AG04450 (cell line): ENCODE measurements at regions not wholly inside any gene's neighbourhood (a gene's known extent, or its start where the extent isn't known, plus 50 kb on each side); places are given as distances from the start of the nearest gene placed in this dataset.

ENCODE experiments used
- CTCF ChIA-PET: fragments of 300-600, 350-600 bp; formaldehyde crosslinking; extraction: SDS; loops from one replicate; lab custom pipeline; 2022; ENCODE audit warnings: antibody characterized with exemption, inconsistent platforms; lab: Charles Lee
- POLR2A ChIA-PET: fragments of 350-600 bp; formaldehyde crosslinking; extraction: SDS; loops from one replicate; lab custom pipeline; 2021; ENCODE audit warnings: antibody characterized with exemption, inconsistent platforms; lab: Yijun Ruan, JAX
- DNase-seq: peaks from one replicate; pipeline ENCODE4 v3.0.0-alpha.2; 2011; ENCODE audit warnings: low read depth, low spot score
- H3K27ac ChIP-seq: one replicate; pipeline ENCODE4 v1.5.1; 2012; ENCODE audit warnings: low read depth, low read length, control low read depth
- H3K27me3 ChIP-seq: one replicate; pipeline ENCODE4 v1.6.0; 2012; ENCODE audit warnings: low read length; ENCODE audit not compliant: control insufficient read depth, insufficient read depth
- H3K4me3 ChIP-seq: 2 replicates; pipeline ENCODE4 v1.5.1; 2011; ENCODE audit warnings: mild to moderate bottlenecking, low read depth, low read length, control low read depth
- H3K9me3 ChIP-seq: 2 replicates; pipeline ENCODE4 v1.5.1; 2012; ENCODE audit warnings: low read length; ENCODE audit not compliant: control insufficient read depth, insufficient read depth
- TF ChIP-seq, protein P1 (sequence below): IDR thresholded peaks from 2 replicates; pipeline ENCODE4 v1.5.1; 2011; ENCODE audit warnings: low read depth, low read length, control low read depth, inconsistent platforms

DNA sequence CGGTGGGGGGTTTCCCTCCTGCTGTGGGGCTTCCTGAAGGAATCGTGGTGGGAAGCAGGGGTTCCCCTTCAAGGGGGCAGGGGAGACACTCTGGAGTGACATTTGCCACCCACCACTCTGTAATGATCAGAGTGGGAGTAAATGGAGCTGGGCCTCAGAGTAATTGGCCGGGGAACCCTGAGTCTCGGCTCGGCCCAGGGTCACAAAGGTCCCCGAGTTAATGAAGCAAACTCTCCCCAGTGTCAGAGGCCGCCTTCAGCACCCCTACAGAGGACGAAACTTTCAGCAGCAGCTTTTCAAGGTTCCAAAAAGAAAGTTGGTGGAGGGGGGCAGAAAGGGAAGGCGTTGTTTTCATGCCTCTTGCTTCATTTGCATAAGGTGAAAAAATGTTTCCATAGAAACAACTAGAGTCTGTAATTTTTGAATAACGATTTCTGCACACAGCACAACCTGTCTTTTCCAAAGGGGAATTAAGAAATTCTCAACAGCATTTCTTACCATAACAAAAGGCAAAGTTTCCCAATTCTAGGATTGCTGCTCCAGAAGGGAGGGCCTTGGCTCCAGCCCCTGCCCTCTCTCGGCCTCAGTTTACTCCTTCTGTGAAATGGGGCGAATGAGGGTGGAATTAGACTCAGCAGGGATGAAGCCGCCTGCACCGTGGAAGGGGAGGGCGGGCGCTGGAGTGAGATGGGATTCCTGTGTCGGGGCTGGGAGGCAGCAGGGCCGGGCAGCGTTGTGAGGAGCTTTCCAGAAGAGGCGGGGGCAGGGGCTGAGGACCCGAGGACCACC, 67.0 kb upstream of the BEGAIN start:
- no peak for DNase-seq
- Histone ChIP-seq H3K27me3 (peaks cover 30% of the 10 kb centered on the region), H3K27ac (no peak overlapping the region), H3K4me3 (no peak overlapping the region), H3K9me3 (no peaks in the 10 kb centered on the region)
- ChIA-PET POLR2A (no interaction called here), CTCF (interaction anchor here (1.0 to 5.2 kb wide), 7 partner anchors 7 to 269 kb away, joined by 3 to 49 read pairs (median 7); no protein-coding TSS in a partner anchor)
- TF ChIP-seq, protein P1, sequence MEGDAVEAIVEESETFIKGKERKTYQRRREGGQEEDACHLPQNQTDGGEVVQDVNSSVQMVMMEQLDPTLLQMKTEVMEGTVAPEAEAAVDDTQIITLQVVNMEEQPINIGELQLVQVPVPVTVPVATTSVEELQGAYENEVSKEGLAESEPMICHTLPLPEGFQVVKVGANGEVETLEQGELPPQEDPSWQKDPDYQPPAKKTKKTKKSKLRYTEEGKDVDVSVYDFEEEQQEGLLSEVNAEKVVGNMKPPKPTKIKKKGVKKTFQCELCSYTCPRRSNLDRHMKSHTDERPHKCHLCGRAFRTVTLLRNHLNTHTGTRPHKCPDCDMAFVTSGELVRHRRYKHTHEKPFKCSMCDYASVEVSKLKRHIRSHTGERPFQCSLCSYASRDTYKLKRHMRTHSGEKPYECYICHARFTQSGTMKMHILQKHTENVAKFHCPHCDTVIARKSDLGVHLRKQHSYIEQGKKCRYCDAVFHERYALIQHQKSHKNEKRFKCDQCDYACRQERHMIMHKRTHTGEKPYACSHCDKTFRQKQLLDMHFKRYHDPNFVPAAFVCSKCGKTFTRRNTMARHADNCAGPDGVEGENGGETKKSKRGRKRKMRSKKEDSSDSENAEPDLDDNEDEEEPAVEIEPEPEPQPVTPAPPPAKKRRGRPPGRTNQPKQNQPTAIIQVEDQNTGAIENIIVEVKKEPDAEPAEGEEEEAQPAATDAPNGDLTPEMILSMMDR, result no peak

DNA sequence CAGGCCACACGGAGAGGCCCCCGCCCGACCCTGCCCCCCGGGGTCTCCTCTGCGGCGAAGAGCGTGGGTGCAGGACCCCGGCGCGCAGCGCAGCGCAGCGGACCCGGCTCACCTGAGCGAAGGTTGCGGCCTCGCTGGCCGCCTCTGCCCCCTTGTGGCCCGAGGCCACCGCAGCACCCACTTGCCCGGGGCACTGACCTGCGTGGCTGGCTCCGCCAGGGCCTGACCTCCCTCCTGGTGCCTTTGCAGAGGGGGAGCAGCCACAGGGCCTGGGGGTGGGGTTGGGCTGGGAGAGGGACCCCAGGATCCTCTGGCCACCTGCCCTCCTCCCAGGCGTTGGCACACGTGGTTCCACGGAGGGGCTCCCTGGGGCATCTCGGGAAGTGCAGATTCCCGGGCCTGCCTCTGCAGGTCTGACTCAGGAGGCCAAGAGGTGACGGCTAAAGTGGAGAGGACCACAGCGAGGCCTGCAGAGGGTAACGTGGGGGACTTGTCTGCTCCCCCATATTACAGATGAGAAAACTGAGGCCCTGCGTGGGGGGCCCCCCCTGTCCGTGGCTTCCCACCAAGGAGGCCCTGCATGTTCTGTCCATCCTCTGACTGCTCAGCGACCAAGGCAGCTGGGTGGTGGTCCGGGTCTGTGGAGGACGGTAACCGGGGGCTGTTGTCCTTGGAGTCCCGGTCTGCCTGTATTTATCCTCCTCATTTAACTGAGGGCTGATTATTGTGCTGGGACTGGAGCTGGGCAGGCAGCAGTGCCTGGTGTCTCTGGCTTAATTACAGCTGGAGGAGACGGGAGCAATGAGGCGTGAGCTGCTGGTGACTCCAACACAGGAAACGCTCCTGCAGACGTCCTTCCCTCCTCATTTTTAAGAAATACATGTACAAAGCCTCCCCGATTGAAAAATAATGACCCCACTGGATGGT, 67.9 kb upstream of the BEGAIN start:
- CTCF ChIA-PET, result interaction anchor here (0.6 to 5.2 kb wide), 8 partner anchors 8 to 270 kb away, joined by 3 to 49 read pairs (median 6); no protein-coding TSS in a partner anchor
- Histone ChIP-seq H3K9me3 (no peaks in the 10 kb centered on the region; the same call in 1 of the 2 replicates), H3K27me3 (peaks cover 30% of the 10 kb centered on the region), H3K27ac (no peak overlapping the region), H3K4me3 (no peak overlapping the region)
- POLR2A ChIA-PET, result interaction anchor here (0.7 kb wide), 1 partner anchor 117 kb away, joined by 3 read pairs; no protein-coding TSS in a partner anchor
- DNase-seq, result no peak
- TF ChIP-seq, protein P1, result peak; percentile 50

DNA sequence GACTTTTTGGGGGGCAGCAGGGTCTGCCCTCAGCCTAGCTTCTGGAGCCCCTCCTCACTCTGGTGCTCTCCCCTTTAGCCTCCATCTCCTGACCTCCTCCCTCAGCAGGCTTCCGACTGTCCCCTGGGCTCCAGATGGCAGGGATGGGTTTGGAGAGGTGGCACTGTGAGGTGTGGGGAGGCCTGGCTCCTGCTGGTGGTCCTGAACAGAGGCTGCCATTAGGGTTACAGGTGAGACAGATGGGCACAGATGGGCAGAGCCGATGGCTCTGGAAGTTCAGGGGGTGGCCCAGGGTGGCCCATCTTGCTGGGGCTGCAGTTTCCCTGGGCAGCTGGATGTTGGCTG, 68.5 kb upstream of the BEGAIN start:
- ChIA-PET CTCF (interaction anchor here (0.6 to 1.6 kb wide), 4 partner anchors 54 to 270 kb away, joined by 3 to 8 read pairs (median 4); no protein-coding TSS in a partner anchor), POLR2A (interaction anchor here (0.6 to 0.7 kb wide), 4 partner anchors 29 to 1102 kb away, joined by 3 to 7 read pairs (median 6); partner anchors contain the start of gene MEG3)
- TF ChIP-seq, protein P1, result no peak
- Histone ChIP-seq H3K9me3 (no peaks in the 10 kb centered on the region; the same call in 1 of the 2 replicates), H3K4me3 (no peak overlapping the region), H3K27me3 (peaks cover 26% of the 10 kb centered on the region), H3K27ac (no peak overlapping the region)
- no peak for DNase-seq

DNA sequence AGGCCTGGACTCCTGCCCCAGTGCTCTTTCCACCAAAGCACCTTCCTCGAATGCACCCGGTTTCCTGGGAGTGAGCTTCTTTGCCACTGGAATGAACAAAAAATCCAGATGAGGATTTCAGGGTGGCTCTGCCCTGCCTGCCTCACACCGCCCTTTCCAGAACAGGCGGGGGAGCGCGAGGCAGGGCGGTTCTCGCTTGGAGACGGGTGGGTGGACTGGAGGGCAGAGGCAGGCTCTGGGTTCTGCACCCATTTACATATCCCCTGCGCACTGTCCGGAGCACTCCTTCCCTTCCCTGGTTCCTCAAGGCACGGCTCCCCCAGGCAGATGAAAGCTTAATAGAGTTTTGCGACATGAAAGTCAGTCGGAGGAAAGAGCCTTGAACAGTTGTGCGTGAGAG, 69.7 kb upstream of the DLK1 start:
- H3K27ac ChIP-seq, result no peak overlapping the region
- DNase-seq, result no peak
- no peak overlapping the region for H3K4me3 ChIP-seq
- H3K9me3 ChIP-seq, result no peaks in the 10 kb centered on the region; the same call in 1 of the 2 replicates
- peaks cover 25% of the 10 kb centered on the region for H3K27me3 ChIP-seq
- ChIA-PET POLR2A (no interaction called here), CTCF (interaction anchor here (0.6 to 1.9 kb wide), 3 partner anchors 11 to 272 kb away, joined by 4 to 7 read pairs (median 4); no protein-coding TSS in a partner anchor)
- TF ChIP-seq, protein P1, result no peak
